Ishikawa (cell line): ENCODE measurements at regions not wholly inside any gene's neighbourhood (a gene's known extent, or its start where the extent isn't known, plus 50 kb on each side); places are given as distances from the start of the nearest gene placed in this dataset.

Experiments used
- CEBPB ChIP-seq: IDR thresholded peaks from 2 replicates; pipeline ENCODE4 v1.6.1; 2012
- EGR1 ChIP-seq: IDR thresholded peaks from 2 replicates; pipeline ENCODE4 v1.6.1; 2012
- EP300 ChIP-seq: IDR thresholded peaks from 2 replicates; pipeline ENCODE4 v1.6.1; 2012; ENCODE audit warnings: borderline replicate concordance
- FOXM1 ChIP-seq: IDR thresholded peaks from 2 replicates; pipeline ENCODE4 v1.6.1; 2012; ENCODE audit warnings: low read depth, borderline replicate concordance
- MAX ChIP-seq: IDR thresholded peaks from 2 replicates; pipeline ENCODE4 v1.6.1; 2012
- NFIC ChIP-seq: IDR thresholded peaks from 2 replicates; pipeline ENCODE4 v1.6.1; 2012
- RAD21 ChIP-seq: IDR thresholded peaks from 2 replicates; pipeline ENCODE4 v1.6.1; 2012; ENCODE audit warnings: low read depth
- REST ChIP-seq: IDR thresholded peaks from 2 replicates; pipeline ENCODE4 v1.6.1; 2012; ENCODE audit warnings: low read depth, mild to moderate bottlenecking
- TAF1 ChIP-seq: IDR thresholded peaks from 2 replicates; pipeline ENCODE4 v1.6.1; 2012; ENCODE audit warnings: low read depth, mild to moderate bottlenecking
- TCF12 ChIP-seq: IDR thresholded peaks from 2 replicates; pipeline ENCODE4 v1.6.1; 2012; ENCODE audit warnings: low read depth
- TEAD4 ChIP-seq: IDR thresholded peaks from 2 replicates; pipeline ENCODE4 v1.6.1; 2012
- USF1 ChIP-seq: IDR thresholded peaks from 2 replicates; pipeline ENCODE4 v1.6.1; 2012
- YY1 ChIP-seq: IDR thresholded peaks from 2 replicates; pipeline ENCODE4 v1.6.1; 2012; ENCODE audit warnings: low read depth
- ZBTB7A ChIP-seq: IDR thresholded peaks from 2 replicates; pipeline ENCODE4 v1.6.1; 2012; ENCODE audit warnings: low read depth

GRCh38 chr4:100722866-100723459 lies 205.1 kb upstream of the EMCN start:
- TF ChIP-seq TAF1, result no peak
- no peak for TF ChIP-seq USF1
- no peak for TF ChIP-seq RAD21
- TF ChIP-seq REST, result no peak
- no peak for TF ChIP-seq FOXM1
- TF ChIP-seq YY1, result no peak
- no peak for TF ChIP-seq CEBPB
- no peak for TF ChIP-seq MAX
- TF ChIP-seq TEAD4, result no peak
- no peak for TF ChIP-seq EP300
- TF ChIP-seq NFIC, result no peak
- TF ChIP-seq TCF12, result no peak
- TF ChIP-seq EGR1, result no peak
- no peak for TF ChIP-seq ZBTB7A
